ENCODE measurements at regions not wholly inside any gene's neighbourhood (a gene's known extent, or its start where the extent isn't known, plus 50 kb on each side); places are given as distances from the start of the nearest gene placed in this dataset.
"Not testable (repeated sequence)": the region's sequence is repeated elsewhere in the genome, so short reads cannot be mapped to it uniquely, and the experiment has no call there.

GRCh38 chr3:46797486-46797885, 65.8 kb downstream of the MYL3 start:
- DNase-seq = no peak

- not testable (repeated sequence) for DNase-seq
These were observed 69.9 kb downstream of the MYL3 start for GRCh38 chr3:46793340-46793739.

GRCh38 chr3:46778101-46778500, 60.4 kb upstream of the PRSS50 start:
- peak; percentile 53 for DNase-seq

GRCh38 chr3:46772498-46772897, 54.8 kb upstream of the PRSS50 start:
- DNase-seq = not testable (repeated sequence)

- no peak for DNase-seq
These were observed 50.4 kb upstream of the PRSS50 start for GRCh38 chr3:46768061-46768460.
